Activated CD8-positive, alpha-beta T cell treated with anti-CD3 and anti-CD28 coated beads for 36 hours (primary cell): ENCODE measurements at regions not wholly inside any gene's neighbourhood (a gene's known extent, or its start where the extent isn't known, plus 50 kb on each side); places are given as distances from the start of the nearest gene placed in this dataset.
A peak's percentile ranks its signal among the peaks of the same experiment; 100 is the strongest.

ENCODE experiments used
- ATAC-seq: fragments of 200-7000 bp; cut with Tn5 transposase; one replicate; pipeline ENCODE4 v1.10.0; 2021; ENCODE audit warnings: mild to moderate bottlenecking, moderate library complexity
- CTCF ChIA-PET: fragments of 350-600 bp; sonication (Branson Sonifier 250); formaldehyde crosslinking; loops from one replicate; lab custom pipeline; 2021; ENCODE audit warnings: antibody characterized with exemption; lab: Charles Lee
- POLR2A ChIA-PET: fragments of 350-600 bp; sonication (Branson Sonifier 250); formaldehyde crosslinking; loops from one replicate; lab custom pipeline; 2021; ENCODE audit warnings: antibody characterized with exemption; lab: Charles Lee
- DNase-seq: peaks from one replicate; pipeline ENCODE4 v3.0.0-alpha.2; 2020
- H3K27ac Mint-ChIP-seq: one replicate; pipeline ENCODE4 v1.8.0; 2021; ENCODE audit warnings: mild to moderate bottlenecking, mixed read lengths
- H3K27me3 Mint-ChIP-seq: one replicate; pipeline ENCODE4 v1.8.0; 2021; ENCODE audit warnings: mixed read lengths
- H3K36me3 Mint-ChIP-seq: one replicate; pipeline ENCODE4 v1.8.0; 2021; ENCODE audit warnings: low read depth, mixed read lengths
- H3K4me1 Mint-ChIP-seq: one replicate; pipeline ENCODE4 v1.8.0; 2021; ENCODE audit warnings: low read depth, mixed read lengths
- H3K4me3 Mint-ChIP-seq: one replicate; pipeline ENCODE4 v1.8.0; 2021; ENCODE audit warnings: mild to moderate bottlenecking, moderate library complexity, mixed read lengths
- H3K9me3 Mint-ChIP-seq: one replicate; pipeline ENCODE4 v1.8.0; 2021; ENCODE audit warnings: mixed read lengths
- intact Hi-C: fragments of 100-400 bp; cut with micrococcal nuclease; formaldehyde crosslinking; loops from one replicate; pipeline ENCODE4 v1.10.0; 2022
- TF ChIP-seq, protein P1 (sequence below): fragments of 200-600 bp; IDR thresholded peaks from one replicate; pipeline ENCODE4 v1.8.0; 2022; ENCODE audit warnings: antibody characterized with exemption, mild to moderate bottlenecking

DNA sequence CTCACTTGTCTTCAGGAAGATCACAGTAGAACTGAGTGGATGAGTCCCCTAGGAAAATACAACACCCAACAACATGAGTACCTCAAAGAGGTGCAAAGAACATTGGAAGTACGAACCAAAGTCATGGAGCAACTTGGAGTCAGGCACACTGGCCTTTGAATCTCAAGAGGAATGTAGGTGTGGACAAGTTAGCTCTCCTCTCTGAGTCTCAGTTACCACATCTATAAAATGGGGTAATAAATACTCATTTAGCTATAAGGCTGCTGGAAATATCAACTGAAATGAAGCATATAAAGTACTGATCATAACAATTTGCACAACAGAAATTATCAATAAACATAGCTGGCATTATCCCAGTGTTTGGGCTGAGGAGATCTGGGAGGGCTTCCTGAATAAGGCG lies 96.7 kb upstream of the JUN start:
- ATAC-seq = no peak
- no peak overlapping the region for H3K4me3 Mint-ChIP-seq
- no peak overlapping the region for H3K27ac Mint-ChIP-seq
- peaks cover 13% of the 10 kb centered on the region for H3K4me1 Mint-ChIP-seq
- no peaks in the 10 kb centered on the region for H3K27me3 Mint-ChIP-seq
- intact Hi-C loops = no loop called here
- ChIA-PET CTCF (no interaction called here), POLR2A (no interaction called here)
- H3K36me3 Mint-ChIP-seq = no peaks in the 10 kb centered on the region
- TF ChIP-seq, protein P1, sequence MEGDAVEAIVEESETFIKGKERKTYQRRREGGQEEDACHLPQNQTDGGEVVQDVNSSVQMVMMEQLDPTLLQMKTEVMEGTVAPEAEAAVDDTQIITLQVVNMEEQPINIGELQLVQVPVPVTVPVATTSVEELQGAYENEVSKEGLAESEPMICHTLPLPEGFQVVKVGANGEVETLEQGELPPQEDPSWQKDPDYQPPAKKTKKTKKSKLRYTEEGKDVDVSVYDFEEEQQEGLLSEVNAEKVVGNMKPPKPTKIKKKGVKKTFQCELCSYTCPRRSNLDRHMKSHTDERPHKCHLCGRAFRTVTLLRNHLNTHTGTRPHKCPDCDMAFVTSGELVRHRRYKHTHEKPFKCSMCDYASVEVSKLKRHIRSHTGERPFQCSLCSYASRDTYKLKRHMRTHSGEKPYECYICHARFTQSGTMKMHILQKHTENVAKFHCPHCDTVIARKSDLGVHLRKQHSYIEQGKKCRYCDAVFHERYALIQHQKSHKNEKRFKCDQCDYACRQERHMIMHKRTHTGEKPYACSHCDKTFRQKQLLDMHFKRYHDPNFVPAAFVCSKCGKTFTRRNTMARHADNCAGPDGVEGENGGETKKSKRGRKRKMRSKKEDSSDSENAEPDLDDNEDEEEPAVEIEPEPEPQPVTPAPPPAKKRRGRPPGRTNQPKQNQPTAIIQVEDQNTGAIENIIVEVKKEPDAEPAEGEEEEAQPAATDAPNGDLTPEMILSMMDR = no peak
- DNase-seq = no peak
- no peaks in the 10 kb centered on the region for H3K9me3 Mint-ChIP-seq

DNA sequence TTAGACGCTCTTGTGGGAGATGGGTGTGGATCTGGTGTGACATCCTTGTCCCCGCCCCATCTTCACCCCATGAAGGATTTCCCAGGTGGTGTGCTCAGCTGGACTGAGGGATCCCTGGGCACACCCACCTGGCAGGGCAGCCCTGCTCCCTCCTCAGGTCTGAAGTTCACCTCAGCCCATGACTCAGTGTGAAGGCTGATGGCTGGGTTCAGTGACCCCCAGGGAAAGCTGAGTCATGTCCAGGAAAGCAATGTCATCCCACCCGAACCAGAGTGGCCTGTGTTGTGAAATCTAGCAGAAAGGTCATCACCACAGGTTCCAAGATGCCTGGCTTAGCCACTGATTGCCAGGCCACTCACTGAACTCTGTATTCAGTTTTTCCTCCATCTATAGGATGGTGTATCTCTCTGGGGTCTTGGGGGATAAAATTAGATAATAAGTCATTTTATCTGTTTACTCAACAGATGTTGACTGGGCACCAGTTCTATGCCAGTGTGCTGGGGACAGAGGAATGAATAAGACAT lies 97.7 kb upstream of the JUN start:
- ATAC-seq = no peak
- ChIA-PET POLR2A (interaction anchor here (1.0 kb wide), 1 partner anchor 14 kb away, joined by 3 read pairs; no protein-coding TSS in a partner anchor), CTCF (no interaction called here)

DNA sequence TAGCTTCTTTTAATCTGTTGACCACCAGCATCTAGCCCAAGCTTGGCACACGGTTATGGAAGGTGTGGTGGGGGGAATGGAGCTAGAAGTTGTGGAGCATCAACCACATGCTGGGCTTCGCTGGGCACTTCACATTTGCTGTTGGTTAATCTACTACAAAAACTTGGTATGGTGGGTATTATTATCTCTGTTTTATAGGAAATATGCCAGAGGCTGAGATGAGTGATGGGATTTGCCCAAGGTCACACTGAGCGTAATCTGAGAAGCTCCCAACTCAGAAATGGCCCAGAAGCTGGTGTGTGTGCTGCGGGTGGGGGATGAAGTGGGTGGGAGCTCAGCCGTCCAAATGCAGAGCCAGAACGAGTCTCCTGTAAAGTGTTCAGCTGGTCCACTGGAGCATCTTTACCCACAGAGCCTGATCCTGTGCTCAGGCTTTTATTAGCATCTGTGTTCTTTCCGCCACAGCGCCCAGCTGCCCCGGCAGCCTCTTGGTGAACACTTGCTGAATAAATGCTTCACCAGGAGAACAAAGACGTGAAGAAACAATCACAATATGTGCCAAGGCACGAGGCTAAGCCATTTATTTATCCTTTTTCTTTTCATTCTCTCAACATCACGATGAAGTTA lies 98.6 kb upstream of the JUN start:
- Mint-ChIP-seq H3K4me3 (no peak overlapping the region), H3K9me3 (no peaks in the 10 kb centered on the region), H3K36me3 (no peaks in the 10 kb centered on the region), H3K4me1 (peaks cover 31% of the 10 kb centered on the region), H3K27me3 (no peaks in the 10 kb centered on the region), H3K27ac (no peak overlapping the region)
- DNase-seq = no peak
- intact Hi-C loops = no loop called here
- TF ChIP-seq, protein P1 = no peak
- no peak for ATAC-seq
- POLR2A ChIA-PET = interaction anchor here (1.0 to 1.1 kb wide), 2 partner anchors 14 to 20 kb away, joined by 3 read pairs; no protein-coding TSS in a partner anchor
- CTCF ChIA-PET = interaction anchor here (1.2 kb wide), 1 partner anchor 27 kb away, joined by 3 read pairs; no protein-coding TSS in a partner anchor

More for the DNA sequence above, 97.7 kb upstream of the JUN start:
- intact Hi-C loops = no loop called here
- TF ChIP-seq, protein P1 = no peak
- H3K27ac Mint-ChIP-seq = no peak overlapping the region
- peaks cover 22% of the 10 kb centered on the region for H3K4me1 Mint-ChIP-seq
- no peak overlapping the region for H3K4me3 Mint-ChIP-seq
- H3K9me3 Mint-ChIP-seq = no peaks in the 10 kb centered on the region
- DNase-seq = peak; percentile 15
- no peaks in the 10 kb centered on the region for H3K27me3 Mint-ChIP-seq
- no peaks in the 10 kb centered on the region for H3K36me3 Mint-ChIP-seq

DNA sequence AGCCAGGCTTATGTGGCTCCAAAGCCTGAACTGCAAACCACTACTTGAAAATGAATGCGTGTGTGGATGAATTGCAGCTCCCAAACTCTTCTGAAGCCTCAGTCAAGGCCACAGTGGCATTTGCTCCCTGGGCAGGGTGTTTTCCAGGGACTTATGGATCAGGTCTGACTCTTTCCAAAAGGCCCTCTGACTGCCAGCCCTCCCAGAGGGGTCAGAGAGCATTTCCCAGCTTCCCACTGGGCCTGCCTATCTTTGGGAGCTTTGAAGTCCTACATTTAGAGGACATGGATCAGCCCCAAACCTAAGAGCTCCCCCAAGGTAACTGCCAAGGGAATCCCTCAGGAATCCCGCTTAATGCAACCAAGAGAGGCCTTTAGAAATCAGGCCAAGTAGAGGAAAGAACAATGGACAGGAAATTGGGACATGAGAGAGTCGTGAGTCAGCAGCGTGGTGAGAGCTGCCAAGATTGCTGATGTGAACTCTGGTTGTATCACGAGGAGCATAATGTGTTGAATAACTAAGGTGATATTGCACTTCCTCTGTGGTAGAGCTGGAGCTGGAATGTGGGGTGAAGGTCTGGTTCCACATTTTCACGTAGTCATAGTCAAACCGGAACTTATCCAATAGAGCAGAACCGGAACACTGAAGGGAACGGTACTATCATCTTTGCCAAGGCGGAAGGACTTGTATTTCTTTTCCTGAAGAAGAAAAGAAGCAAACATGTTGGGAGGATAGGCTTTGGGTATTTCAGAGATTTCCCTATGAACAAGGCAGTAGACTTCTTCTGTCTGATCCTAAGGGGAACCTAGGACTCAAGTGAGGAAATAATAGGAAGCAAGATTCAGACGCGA lies 99.4 kb upstream of the JUN start:
- Mint-ChIP-seq H3K9me3 (no peaks in the 10 kb centered on the region), H3K4me1 (peaks cover 32% of the 10 kb centered on the region), H3K36me3 (no peaks in the 10 kb centered on the region), H3K27me3 (no peaks in the 10 kb centered on the region), H3K27ac (peak overlapping the region; percentile 27), H3K4me3 (no peak overlapping the region)
- POLR2A ChIA-PET = interaction anchor here (0.7 to 1.1 kb wide), 3 partner anchors 18 to 69 kb away, joined by 3 read pairs; no protein-coding TSS in a partner anchor
- TF ChIP-seq, protein P1 = no peak
- intact Hi-C loops = no loop called here
- CTCF ChIA-PET = interaction anchor here (1.2 kb wide), 1 partner anchor 28 kb away, joined by 3 read pairs; no protein-coding TSS in a partner anchor
- DNase-seq = peak; percentile 26
- ATAC-seq = no peak
